ENCODE measurements at regions not wholly inside any gene's neighbourhood (a gene's known extent, or its start where the extent isn't known, plus 50 kb on each side); places are given as distances from the start of the nearest gene placed in this dataset.

GRCh38 chr10:3573498-3573897 lies 211.5 kb downstream of the KLF6 start:
- H3K4me3 ChIP-seq (ENCODE audit: low read depth in 2 of 2, low read length in 1 of 2), result no peak overlapping the region
- TF ChIP-seq EP300 (IDR thresholded peaks at IDR 0.05; ENCODE audit: borderline replicate concordance in 1 of 2, low read depth in 1 of 2, low read length in 1 of 2), result no peak
- TF ChIP-seq, protein P1, sequence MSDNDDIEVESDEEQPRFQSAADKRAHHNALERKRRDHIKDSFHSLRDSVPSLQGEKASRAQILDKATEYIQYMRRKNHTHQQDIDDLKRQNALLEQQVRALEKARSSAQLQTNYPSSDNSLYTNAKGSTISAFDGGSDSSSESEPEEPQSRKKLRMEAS (IDR thresholded peaks at IDR 0.05; ENCODE audit: low read depth), result no peak
- TF ChIP-seq, protein P2, sequence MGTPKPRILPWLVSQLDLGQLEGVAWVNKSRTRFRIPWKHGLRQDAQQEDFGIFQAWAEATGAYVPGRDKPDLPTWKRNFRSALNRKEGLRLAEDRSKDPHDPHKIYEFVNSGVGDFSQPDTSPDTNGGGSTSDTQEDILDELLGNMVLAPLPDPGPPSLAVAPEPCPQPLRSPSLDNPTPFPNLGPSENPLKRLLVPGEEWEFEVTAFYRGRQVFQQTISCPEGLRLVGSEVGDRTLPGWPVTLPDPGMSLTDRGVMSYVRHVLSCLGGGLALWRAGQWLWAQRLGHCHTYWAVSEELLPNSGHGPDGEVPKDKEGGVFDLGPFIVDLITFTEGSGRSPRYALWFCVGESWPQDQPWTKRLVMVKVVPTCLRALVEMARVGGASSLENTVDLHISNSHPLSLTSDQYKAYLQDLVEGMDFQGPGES (IDR thresholded peaks at IDR 0.05; ENCODE audit: low read depth, low read length), result no peak
- no peak for TF ChIP-seq MEF2A (IDR thresholded peaks at IDR 0.05; ENCODE audit: borderline replicate concordance, low read depth)
- TF ChIP-seq NFIC (IDR thresholded peaks at IDR 0.05; ENCODE audit: borderline replicate concordance), result no peak
- no peak for TF ChIP-seq YY1 (IDR thresholded peaks at IDR 0.05; ENCODE audit: low read depth)
- no peak for TF ChIP-seq ELF1 (IDR thresholded peaks at IDR 0.05)
- TF ChIP-seq GATA2 (CRISPR knock-in tag; IDR thresholded peaks at IDR 0.05), result no peak
- no peak for TF ChIP-seq RXRA (IDR thresholded peaks at IDR 0.05; ENCODE audit: borderline replicate concordance, low read depth)
- TF ChIP-seq, protein P3, sequence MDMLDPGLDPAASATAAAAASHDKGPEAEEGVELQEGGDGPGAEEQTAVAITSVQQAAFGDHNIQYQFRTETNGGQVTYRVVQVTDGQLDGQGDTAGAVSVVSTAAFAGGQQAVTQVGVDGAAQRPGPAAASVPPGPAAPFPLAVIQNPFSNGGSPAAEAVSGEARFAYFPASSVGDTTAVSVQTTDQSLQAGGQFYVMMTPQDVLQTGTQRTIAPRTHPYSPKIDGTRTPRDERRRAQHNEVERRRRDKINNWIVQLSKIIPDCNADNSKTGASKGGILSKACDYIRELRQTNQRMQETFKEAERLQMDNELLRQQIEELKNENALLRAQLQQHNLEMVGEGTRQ (IDR thresholded peaks at IDR 0.05; ENCODE audit: borderline replicate concordance, low read depth, low read length), result no peak
- no peak for TF ChIP-seq POLR2AphosphoS5 (IDR thresholded peaks at IDR 0.05; ENCODE audit: low read depth, low read length)
- no peak for TF ChIP-seq PBX3 (IDR thresholded peaks at IDR 0.05)
- no peak for TF ChIP-seq FOXM1 (IDR thresholded peaks at IDR 0.05; ENCODE audit: low read depth)
- TF ChIP-seq USF1 (IDR thresholded peaks at IDR 0.05; ENCODE audit: borderline replicate concordance, low read depth), result no peak
- TF ChIP-seq, protein P4, sequence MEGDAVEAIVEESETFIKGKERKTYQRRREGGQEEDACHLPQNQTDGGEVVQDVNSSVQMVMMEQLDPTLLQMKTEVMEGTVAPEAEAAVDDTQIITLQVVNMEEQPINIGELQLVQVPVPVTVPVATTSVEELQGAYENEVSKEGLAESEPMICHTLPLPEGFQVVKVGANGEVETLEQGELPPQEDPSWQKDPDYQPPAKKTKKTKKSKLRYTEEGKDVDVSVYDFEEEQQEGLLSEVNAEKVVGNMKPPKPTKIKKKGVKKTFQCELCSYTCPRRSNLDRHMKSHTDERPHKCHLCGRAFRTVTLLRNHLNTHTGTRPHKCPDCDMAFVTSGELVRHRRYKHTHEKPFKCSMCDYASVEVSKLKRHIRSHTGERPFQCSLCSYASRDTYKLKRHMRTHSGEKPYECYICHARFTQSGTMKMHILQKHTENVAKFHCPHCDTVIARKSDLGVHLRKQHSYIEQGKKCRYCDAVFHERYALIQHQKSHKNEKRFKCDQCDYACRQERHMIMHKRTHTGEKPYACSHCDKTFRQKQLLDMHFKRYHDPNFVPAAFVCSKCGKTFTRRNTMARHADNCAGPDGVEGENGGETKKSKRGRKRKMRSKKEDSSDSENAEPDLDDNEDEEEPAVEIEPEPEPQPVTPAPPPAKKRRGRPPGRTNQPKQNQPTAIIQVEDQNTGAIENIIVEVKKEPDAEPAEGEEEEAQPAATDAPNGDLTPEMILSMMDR (IDR thresholded peaks at IDR 0.05), result no peak
- no peak for TF ChIP-seq REST (IDR thresholded peaks at IDR 0.05; ENCODE audit: low read depth, low read length)
- TF ChIP-seq RAD21 (IDR thresholded peaks at IDR 0.05; ENCODE audit: low read length), result no peak
- TF ChIP-seq RCOR1 (IDR thresholded peaks at IDR 0.05; ENCODE audit: low read length), result no peak
- H3K27ac ChIP-seq (ENCODE audit: low read depth in 2 of 2, low read length in 1 of 2), result no peak overlapping the region
- POLR2A ChIA-PET, result no interaction called here
- WGBS (ENCODE audit: low lambda C conversion rate), result 78% methylated on average over 8 of the region's 8 CpGs
- H3K4me1 ChIP-seq (ENCODE audit: control insufficient read depth in 1 of 2, insufficient read depth in 2 of 2, low read depth in 1 of 2, low read length in 1 of 2), result peaks cover 0 to 3% of the 10 kb centered on the region in 2 experiments; a peak in 1 of 4 replicates
- H3K4me2 ChIP-seq, result no peak overlapping the region
- no peaks in the 10 kb centered on the region for H3K9me2 ChIP-seq
- H3K79me2 ChIP-seq (ENCODE audit: insufficient read depth), result no peaks in the 10 kb centered on the region
- no peaks in the 10 kb centered on the region for H3K9me3 ChIP-seq
- no peaks in the 10 kb centered on the region for H3K27me3 ChIP-seq (ENCODE audit: insufficient read depth)
- CTCF ChIA-PET, result interaction anchor here (0.5 to 1.0 kb wide), 2 partner anchors 10 to 80 kb away, joined by 3 read pairs; no protein-coding TSS in a partner anchor
- DNase-seq, result no peak
- no peak overlapping the region for H2AFZ ChIP-seq (ENCODE audit: low read depth)
- no peak overlapping the region for H3K9ac ChIP-seq
- H3F3A ChIP-seq (replicated peaks; ENCODE audit: insufficient read depth), result no peaks in the 10 kb centered on the region
- H4K20me1 ChIP-seq (ENCODE audit: insufficient read depth), result no peaks in the 10 kb centered on the region
- no peaks in the 10 kb centered on the region for H3K36me3 ChIP-seq (replicated peaks in 1 of 2; ENCODE audit: control insufficient read depth in 1 of 2, insufficient read depth in 2 of 2, low read length in 1 of 2)

Data from SK-N-SH (cell line).